HG03064 (cell line): ENCODE measurements at regions not wholly inside any gene's neighbourhood (a gene's known extent, or its start where the extent isn't known, plus 50 kb on each side); places are given as distances from the start of the nearest gene placed in this dataset.
A peak's percentile ranks its signal among the peaks of the same experiment; 100 is the strongest.
"Not testable (repeated sequence)": the region's sequence is repeated elsewhere in the genome, so short reads cannot be mapped to it uniquely, and the experiment has no call there.

Experiments used
- ATAC-seq: cut with Tn5 transposase; IDR thresholded peaks from one replicate; pipeline ENCODE4 v1.9.1; 2021; ENCODE audit warnings: low read depth; ENCODE audit not compliant: unreplicated experiment

DNA sequence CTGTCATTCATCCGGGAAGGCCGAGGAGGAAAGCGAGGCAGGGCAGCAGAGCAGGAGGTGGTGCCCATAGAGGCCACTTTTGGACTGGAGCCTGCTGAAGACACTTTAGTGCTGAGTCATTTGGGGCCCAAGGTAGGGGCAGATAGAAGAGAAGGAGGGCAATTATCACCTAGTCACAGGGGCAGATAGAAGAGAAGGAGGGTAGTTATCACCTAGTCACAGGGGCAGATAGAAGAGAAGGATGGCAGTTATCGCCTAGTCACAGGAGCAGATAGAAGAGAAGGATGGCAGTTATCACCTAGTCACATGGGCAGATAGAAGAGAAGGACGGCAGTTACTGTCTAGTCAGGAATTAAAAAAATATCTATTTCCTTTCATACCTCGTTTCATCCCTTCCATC is 1372.6 kb downstream of the FOXD4L5 start:
- ATAC-seq: not testable (repeated sequence)

DNA sequence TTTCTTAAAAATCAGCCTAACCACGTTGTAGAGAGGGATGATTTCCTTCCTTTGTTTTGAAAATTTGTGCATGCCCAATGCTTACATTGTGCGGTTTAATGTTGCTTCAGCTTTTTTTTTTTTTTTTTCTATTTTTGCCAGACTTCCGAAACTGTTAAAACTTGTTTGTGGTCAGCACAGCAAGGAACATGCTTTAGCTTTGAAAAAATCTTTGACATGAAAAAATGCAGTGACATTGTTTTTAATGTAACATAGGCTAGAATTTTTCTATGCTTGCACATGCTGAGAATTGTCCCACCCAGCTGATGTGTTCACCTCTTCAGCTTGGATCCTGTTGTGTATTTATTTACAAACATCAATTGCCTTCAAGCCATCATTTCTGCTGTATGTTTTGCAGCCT is 1375.9 kb downstream of the FOXD4L5 start:
- ATAC-seq: not testable (repeated sequence)

DNA sequence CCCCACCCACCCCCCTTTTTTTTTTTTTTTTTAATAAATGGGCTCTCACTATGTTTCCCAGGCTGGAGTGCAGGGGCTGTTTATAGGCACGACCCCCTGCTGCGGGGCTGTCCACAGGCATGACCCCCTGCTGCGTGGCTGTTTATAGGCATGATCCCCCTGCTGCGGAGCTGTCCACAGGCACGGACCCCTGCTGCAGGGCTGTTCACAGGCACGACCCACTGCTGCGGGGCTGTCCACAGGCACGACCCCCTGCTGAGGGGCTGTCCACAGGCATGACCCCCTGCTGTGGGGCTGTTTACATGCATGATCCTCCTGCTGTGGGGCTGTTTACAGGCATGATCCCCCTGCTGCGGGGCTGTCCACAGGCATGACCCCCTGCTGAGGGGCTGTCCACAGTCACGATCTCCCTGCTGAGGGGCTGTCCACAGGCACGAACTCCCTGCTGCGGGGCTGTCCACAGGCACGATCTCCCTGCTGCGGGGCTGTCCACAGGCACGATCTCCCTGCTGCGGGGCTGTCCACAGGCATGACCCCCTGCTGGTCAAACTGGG is 1385.3 kb downstream of the FOXD4L5 start:
- not testable (repeated sequence) for ATAC-seq

DNA sequence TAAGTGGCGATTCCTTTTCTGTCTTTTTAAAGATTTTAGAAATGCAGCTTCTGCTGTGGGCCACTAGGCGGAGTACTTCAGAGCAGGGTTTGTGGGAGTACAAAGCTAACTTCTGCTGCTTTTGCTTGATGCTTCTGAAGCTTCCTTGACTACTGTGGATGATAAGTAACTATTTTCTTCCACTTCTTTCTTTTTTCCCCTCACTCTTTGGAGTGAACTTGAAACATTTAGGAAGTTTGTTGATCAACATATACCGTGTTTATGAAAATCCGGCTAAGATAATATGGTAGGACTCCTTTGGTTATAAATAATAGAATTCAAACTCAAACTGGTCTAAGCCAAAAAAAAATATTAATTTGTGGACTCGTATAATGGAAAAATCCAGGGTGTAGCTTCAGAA is 1403.6 kb downstream of the FOXD4L5 start:
- not testable (repeated sequence) for ATAC-seq

DNA sequence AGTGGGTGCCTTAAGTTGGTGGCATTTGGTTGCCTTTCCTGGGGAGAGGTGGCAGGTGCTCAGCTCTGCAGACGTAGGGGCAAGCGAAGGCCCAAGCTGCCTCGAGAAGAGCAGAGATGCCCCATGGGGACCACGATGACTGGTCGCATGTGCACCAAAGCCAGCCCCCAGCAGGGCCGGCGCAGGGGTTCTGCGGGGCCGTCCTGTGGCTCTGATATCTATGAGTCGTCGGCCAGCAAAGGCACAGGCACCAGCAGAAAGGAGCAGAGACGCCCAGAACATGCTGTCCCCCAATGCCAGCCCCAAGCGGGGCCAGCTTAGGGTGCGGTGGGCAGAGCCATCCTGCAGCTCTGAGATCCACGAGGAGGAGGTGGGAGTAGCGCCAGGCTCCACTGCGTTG is 1408.6 kb downstream of the FOXD4L5 start:
- ATAC-seq: not testable (repeated sequence)

DNA sequence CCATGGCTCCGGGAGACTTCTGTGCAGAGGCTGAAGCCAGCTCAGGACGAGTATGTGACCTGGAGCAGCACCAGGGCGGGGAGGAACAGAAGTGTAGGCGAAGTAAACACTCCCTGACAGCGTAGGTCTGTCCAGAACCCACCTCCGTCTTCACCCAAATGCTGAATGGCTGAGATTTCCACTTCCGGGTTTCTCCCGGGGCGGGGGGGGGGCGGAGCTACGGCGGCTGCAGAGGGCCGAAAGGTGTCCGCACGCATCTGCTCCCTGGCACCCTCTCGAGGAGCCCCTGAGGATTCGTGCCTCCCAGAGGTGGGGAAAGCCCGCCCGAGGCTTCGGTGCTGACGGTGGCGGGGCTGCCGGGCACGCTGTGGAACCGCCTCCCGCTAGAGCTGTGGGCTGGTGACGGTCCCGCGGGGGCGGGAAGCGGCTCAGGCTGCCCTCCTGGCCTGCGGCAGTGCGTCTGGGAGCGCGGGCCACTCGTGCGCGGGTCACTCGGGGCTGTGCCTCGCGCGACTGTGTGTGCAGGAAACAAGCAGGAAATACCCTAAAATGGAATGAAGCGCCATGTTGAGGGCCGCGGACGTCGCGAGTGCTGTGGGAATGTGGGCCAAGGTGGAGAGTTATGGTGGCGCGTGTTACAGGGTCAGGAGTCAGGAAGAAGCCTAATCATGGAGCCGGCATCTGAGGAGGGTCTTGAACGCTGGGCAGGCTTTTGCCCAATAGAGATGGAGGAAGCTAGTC is 1425.4 kb downstream of the FOXD4L5 start:
- ATAC-seq: no peak

DNA sequence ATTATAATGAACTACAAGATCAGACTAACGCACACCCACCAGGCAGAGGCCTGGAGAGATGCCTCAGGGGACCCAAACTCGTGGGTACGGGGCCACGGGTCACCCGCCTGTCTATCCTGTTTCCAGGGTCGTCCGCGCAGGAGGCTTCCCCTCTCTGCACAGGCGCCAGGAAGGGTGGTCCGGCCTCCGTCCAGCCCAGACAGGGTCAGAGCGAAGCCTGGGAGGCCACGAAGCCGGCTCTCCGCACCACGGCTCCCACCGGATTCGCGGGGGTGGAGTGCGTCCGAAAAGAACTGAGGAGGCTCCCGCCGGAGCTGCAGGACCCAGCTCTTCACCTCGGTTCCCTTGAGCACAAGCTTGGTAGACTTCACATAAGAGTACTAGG is 1425.9 kb downstream of the FOXD4L5 start:
- ATAC-seq: not testable (repeated sequence)

DNA sequence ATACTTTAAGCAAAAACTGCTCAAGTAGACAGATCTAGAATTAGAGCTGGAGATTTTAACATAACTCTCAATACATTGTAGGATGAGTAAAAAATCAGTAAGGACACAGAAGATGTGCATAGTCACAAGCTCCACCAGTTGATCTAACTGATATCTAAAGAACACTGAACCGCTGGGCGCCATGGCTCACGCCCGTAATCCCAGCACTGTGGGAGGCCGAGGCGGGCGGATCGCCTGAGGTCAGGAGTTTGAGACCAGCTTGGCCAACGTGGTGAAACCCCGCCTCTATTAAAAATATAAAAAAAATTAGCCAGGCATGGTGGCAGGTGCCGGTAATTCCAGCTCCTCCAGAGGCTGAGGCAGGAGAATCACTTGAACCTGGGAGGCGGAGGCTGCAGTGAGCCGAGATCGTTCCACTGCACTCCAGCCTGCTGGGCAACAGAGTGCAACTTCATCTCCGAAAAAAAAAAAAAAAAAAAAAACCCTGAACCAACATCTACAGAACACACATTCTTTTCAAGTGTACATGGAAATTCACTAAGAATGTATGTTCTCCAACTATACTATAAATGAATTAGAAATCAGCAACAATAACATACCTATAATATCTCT is 1431.8 kb downstream of the FOXD4L5 start:
- not testable (repeated sequence) for ATAC-seq

DNA sequence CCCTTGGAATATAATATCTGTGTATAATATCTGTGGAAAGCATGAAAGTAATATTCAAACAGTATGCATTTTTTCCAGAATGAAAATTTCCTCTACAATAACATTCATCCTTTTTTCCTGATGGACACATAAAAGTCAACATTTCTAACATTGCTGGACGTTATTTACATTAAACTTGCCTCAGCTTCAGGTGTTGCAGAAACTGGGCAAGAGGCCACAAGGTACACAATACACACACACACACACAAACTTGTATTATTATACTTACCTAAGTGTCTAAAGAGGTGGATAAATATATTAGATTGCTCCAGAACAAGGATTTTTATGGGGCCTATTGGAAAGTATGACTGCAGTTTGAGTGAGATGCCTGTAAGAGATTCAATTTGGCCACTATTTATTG is 1460.2 kb downstream of the FOXD4L5 start:
- ATAC-seq: not testable (repeated sequence)

DNA sequence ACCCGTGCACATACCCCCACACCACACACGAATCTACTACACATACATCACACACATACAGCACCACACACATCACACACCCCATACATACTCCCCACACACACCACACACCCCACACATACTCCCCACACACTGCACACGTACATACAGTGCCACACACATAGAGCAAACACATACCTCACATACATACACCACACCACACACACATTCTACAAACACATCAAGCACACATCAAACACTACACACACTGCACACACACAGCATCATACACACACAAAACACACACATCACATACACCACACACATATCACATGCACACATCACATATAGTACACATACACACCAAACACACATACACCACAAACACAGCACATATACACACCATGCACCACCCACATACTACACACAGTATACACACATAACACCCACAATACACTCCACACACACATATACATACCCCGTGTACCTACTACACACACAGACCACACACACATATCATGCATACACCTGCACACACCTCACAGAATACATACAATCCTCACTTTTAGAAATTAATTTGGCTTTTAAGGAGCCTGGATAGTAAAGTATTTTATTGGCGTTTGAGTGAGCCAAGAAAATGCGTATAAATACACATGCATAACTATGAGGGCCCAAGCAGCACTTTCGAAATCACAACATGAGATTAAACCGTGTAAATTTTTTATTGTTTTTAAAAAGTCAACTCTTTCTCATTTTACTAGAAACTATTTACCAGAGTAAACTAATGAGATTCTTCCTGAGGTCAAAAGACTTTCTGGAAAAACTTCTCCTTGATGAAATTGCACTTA is 1461.4 kb downstream of the FOXD4L5 start:
- not testable (repeated sequence) for ATAC-seq

DNA sequence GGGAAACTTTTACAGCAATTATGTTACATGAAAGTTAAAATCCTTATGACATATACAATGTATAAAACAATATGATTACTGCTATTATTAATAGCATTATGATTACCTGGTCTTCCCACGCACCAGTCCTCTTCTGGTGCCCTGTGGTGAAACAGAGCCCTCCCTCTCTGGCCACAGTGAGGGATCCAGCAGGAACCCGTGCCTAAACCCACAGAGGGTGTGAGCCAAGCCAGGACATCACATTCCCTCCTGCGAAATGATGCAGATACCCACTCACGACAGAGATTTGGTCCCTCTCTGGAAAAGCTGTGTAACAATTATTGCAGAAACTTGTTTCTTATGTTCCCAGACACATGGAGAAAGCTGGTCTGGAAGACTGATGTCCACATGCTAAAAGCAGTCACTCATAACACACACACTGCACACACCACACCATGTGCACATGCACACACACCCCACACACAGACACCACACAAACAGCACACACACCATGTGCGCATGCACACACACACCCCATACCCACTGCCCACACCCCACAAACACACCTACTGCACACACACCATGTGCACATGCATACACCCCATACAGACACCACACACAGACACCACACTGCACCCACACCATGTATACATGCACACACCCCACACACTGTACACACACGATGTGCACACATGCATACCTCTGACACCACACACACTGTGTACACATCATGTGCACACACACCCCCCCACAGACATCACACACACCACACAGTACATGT is 1462.2 kb downstream of the FOXD4L5 start:
- not testable (repeated sequence) for ATAC-seq

DNA sequence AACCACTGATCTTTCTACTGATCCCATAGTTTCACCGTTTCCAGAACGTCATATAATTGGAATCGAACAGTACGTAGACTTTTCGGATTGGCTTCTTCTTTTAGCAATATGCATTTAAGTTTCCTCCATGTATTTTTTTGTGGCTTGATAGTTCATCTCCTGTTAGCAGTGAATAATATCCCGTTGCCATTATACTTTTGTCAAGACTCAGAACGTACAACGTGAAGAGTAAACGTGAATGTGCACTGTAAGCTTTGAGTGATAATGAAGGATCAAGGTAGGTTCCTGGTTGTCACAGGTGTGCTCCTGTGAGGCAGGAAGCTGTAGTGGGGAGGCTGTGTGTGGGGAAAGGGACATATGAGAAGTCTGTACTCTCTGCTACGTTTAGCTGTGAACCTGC is 1463.7 kb downstream of the FOXD4L5 start:
- not testable (repeated sequence) for ATAC-seq

DNA sequence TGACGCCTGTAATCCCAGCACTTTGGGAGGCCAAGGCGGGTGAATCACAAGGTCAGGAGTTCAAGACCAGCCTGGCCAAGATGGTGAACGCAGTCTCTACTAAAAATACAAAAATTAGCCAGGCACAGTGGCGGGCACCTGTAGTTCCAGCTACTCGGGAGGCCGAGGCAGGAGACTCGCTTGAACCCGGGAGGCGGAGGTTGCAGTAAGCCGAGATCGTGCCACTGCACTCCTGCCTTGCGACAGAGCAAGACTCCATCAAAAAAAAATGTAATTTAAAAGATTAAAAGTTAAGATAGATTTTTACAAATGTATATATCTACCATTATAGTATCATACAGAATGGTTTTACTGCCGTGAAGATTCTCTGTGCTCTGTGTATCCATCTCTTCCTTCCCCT is 1464.1 kb downstream of the FOXD4L5 start:
- not testable (repeated sequence) for ATAC-seq

DNA sequence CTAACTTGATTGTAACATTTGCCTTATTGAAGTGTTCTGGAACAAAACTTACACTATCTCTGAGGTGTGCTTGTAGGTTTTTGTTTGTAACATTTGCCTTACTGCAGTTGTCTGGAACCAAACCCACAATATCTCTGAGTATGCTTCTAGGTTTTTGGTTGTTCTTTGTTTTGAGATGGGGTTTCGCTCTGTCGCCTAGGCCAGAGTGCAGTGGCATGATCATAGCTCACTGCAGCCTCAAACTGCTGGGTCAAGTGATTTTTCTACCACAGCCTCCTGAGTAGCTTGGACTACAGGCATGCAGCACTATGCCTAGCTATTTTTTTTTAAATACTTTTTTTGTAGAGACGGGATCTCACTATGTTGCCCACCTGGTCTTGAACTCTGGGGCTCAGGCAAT is 1464.6 kb downstream of the FOXD4L5 start:
- not testable (repeated sequence) for ATAC-seq

DNA sequence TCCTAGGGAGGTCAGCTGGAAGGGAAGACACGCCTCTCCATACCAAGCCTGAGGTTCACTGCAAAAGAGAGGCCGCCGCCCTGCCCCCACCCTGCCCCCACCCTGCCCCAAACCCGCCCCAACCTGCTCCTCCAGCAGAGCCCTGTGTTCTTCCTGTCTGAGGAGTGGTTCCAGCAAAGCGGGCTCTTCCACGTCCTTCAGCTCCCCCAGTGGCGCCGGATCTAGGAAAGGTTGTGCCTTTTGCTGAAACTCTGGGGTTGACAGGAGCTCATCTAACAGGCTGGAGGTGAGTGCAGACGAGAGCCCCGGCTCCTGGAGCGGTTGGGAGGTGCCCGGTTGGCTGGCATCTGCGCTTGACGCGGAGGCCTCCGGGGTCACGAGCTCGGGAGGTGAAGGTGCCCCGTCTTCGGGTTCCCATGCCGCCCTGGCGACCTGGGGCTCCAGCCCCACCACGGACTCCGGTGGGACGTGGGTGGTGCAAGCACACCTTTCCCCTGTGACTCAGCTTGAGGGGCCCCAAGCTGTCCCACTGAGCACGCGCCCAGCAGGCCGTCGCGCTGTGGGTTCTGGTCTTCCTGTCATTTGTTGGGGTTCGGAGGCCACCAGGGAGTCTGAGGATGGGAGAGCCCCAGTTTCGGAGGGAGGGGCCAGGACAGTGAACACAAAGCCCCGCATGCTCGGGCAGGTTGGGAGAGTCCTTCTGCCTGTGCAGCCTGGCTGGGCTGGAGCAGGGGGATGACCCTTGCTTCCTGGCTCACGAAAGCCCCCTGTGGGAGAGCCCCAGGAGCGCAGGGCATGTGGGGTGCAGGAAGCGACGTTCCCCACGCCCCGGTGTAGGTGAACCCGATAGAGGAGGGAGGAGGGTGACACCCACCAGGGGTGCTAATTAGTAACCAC is 1467.1 kb downstream of the FOXD4L5 start:
- peak; percentile 66 for ATAC-seq

DNA sequence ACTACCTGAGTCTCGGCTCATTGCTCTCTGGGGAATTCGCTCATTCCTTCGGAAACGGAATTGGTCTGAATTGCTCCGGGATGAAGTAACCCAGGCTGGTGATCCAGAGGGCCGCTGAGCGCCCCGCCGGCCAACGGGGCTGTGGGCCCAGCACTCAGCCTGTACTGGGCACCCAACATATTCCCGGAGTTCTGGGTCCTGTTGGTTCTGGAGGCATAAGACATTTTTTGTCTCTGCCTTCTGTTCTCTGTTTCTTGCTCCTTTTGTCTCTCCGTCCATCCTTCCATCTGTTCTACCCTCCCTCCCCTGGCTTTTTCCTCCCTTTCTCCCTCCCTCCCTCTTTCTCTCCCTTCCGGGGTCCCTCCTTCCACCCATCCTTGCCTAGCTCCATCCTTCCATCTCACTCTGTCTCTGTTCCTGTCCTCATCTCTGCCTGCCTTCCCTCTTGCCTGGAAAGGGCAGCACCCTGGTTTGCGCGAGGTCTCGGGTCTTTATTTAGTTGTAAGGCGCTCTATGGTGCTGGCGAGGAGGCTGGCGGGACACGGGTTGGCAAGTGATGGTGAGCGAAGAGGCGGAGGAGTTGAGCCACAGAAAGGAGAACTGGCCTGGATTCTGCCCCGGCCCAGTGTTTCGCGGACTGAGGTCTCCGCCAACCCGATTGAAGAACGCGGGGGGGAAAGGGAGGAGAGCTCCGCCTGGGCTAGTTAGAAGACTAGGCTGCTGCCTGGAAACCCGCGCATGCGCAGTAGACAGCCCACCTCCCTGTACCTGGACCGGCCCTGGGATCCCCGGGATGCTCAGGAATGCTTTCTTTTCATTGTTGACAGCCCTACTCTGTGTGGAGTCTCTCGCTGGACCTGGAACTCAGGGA is 1468.0 kb downstream of the FOXD4L5 start:
- peak; percentile 59 for ATAC-seq

DNA sequence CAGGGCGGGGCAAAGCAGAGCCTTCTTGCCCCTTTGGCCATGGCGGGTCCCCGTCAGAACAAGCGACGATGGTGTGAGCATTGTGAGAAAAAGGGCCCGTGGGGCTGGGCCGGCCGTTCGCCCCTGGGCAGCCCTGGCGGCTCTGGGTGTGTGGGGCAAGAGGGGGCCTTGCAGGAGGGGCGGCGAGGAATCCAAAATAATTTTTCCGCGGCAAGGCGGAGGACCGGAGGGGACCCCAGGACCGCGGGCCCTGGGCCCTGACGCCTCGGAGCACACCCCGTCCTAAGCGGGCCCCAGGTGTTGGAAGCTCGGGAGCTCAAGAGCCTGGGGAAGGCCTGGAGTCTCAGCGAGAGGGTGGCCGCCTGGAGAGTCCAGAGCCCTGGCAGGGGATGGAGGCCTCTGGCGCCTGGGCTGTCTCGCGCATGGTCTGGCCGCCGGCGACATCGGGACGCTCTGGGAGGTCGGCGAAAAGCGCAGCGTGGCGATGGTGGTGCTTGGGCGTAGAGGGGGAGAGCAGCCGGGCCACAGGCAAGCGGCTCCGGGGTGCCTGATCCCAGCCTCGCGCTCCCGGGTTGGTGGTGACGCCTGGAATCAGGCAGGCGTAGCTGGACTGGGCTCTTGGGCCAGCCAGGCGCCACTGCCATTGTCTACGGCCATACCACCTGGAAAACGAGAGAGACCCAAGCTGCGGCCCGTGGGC is 1469.9 kb downstream of the FOXD4L5 start:
- ATAC-seq: not testable (repeated sequence)
